8988T (cell line): ENCODE measurements at regions not wholly inside any gene's neighbourhood (a gene's known extent, or its start where the extent isn't known, plus 50 kb on each side); places are given as distances from the start of the nearest gene placed in this dataset.
"Not testable (repeated sequence)": the region's sequence is repeated elsewhere in the genome, so short reads cannot be mapped to it uniquely, and the experiment has no call there.

Experiments
- DNase-seq: peaks from one replicate; pipeline ENCODE4 v3.0.0; 2011

GRCh38 chr6:145090801-145091585 lies 644.3 kb downstream of the EPM2A start:
- no peak for DNase-seq

GRCh38 chr6:145091586-145092142 lies 643.7 kb downstream of the EPM2A start:
- DNase-seq, result no peak

GRCh38 chr6:145092554-145092953 lies 642.8 kb downstream of the EPM2A start:
- no peak for DNase-seq

- DNase-seq, result no peak
Observed at GRCh38 chr6:145093226-145093625, 642.1 kb downstream of the EPM2A start.

GRCh38 chr6:145096846-145097245 lies 638.5 kb downstream of the EPM2A start:
- no peak for DNase-seq

- DNase-seq, result not testable (repeated sequence)
Observed at GRCh38 chr6:145098127-145098526, 637.2 kb downstream of the EPM2A start.

GRCh38 chr6:145099713-145100112 lies 635.6 kb downstream of the EPM2A start:
- no peak for DNase-seq

GRCh38 chr6:145110109-145110508 lies 625.2 kb downstream of the EPM2A start:
- DNase-seq, result no peak

GRCh38 chr6:145111407-145111806 lies 623.9 kb downstream of the EPM2A start:
- DNase-seq, result not testable (repeated sequence)

- DNase-seq, result no peak
Observed at GRCh38 chr6:145112711-145113148, 622.6 kb downstream of the EPM2A start.

GRCh38 chr6:145115638-145116037 lies 619.7 kb downstream of the EPM2A start:
- no peak for DNase-seq

GRCh38 chr6:145116591-145117178 lies 618.6 kb downstream of the EPM2A start:
- DNase-seq, result no peak

- no peak for DNase-seq
Observed at GRCh38 chr6:145118224-145118623, 617.1 kb downstream of the EPM2A start.

GRCh38 chr6:145119081-145119480 lies 616.2 kb downstream of the EPM2A start:
- DNase-seq, result no peak

GRCh38 chr6:145132709-145133108 lies 602.6 kb downstream of the EPM2A start:
- no peak for DNase-seq

- DNase-seq, result no peak
Observed at GRCh38 chr6:145135702-145136101, 599.6 kb downstream of the EPM2A start.

- no peak for DNase-seq
Observed at GRCh38 chr6:145137425-145137824, 597.9 kb downstream of the EPM2A start.

GRCh38 chr6:145138469-145139139 lies 596.7 kb downstream of the EPM2A start:
- DNase-seq, result no peak

GRCh38 chr6:145139140-145139850 lies 596.0 kb downstream of the EPM2A start:
- DNase-seq, result no peak

GRCh38 chr6:145139895-145140294 lies 595.4 kb downstream of the EPM2A start:
- no peak for DNase-seq

GRCh38 chr6:145141572-145141971 lies 593.7 kb downstream of the EPM2A start:
- DNase-seq, result no peak

GRCh38 chr6:145142958-145143357 lies 592.4 kb downstream of the EPM2A start:
- no peak for DNase-seq

GRCh38 chr6:145143379-145143778 lies 591.9 kb downstream of the EPM2A start:
- no peak for DNase-seq
